ENCODE measurements at regions not wholly inside any gene's neighbourhood (a gene's known extent, or its start where the extent isn't known, plus 50 kb on each side); places are given as distances from the start of the nearest gene placed in this dataset.

DNA sequence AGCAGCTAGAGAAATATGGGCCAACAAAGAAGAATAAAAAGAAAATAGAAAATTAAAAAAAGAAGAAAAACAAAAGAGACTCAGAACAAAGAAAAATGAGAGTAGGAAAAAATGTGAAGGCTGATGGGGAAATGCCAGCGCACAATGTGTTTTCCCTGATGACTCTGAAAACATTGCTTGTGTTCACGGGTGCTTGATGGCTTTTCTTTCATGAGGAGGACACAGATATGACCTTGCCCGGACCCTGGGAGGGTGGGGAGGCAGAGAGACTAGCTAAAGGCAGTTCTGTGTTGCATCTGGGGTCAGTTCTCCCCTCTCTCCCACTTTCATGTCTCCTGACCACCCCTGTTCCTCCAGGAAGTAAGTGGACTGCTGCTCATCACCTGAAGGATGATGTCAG lies 125.9 kb downstream of the MOBP start:
- TF ChIP-seq SMC3 (IDR thresholded peaks at IDR 0.05; ENCODE audit: low read depth, low read length) (no peak), MAZ (IDR thresholded peaks at IDR 0.05; ENCODE audit: borderline replicate concordance, low read depth, low read length) (no peak), RFX5 (IDR thresholded peaks at IDR 0.05; ENCODE audit: low read depth, low read length) (no peak), NFE2L2 (IDR thresholded peaks at IDR 0.05; ENCODE audit: low read depth, low read length) (no peak), POLR2A (IDR thresholded peaks at IDR 0.05; ENCODE audit: low read depth, low read length) (no peak), FOS (IDR thresholded peaks at IDR 0.05; ENCODE audit: low read depth, low read length) (no peak), RCOR1 (IDR thresholded peaks at IDR 0.05; ENCODE audit: insufficient replicate concordance, low read length) (no peak), CEBPB (IDR thresholded peaks at IDR 0.05; ENCODE audit: low read depth, low read length) (no peak), MXI1 (IDR thresholded peaks at IDR 0.05; ENCODE audit: borderline replicate concordance, low read depth, low read length) (no peak), CHD1 (IDR thresholded peaks at IDR 0.05; ENCODE audit: low read depth, low read length) (no peak), RAD21 (IDR thresholded peaks at IDR 0.05; ENCODE audit: low read length) (no peak)
- TF ChIP-seq, protein P1, sequence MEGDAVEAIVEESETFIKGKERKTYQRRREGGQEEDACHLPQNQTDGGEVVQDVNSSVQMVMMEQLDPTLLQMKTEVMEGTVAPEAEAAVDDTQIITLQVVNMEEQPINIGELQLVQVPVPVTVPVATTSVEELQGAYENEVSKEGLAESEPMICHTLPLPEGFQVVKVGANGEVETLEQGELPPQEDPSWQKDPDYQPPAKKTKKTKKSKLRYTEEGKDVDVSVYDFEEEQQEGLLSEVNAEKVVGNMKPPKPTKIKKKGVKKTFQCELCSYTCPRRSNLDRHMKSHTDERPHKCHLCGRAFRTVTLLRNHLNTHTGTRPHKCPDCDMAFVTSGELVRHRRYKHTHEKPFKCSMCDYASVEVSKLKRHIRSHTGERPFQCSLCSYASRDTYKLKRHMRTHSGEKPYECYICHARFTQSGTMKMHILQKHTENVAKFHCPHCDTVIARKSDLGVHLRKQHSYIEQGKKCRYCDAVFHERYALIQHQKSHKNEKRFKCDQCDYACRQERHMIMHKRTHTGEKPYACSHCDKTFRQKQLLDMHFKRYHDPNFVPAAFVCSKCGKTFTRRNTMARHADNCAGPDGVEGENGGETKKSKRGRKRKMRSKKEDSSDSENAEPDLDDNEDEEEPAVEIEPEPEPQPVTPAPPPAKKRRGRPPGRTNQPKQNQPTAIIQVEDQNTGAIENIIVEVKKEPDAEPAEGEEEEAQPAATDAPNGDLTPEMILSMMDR (conservative IDR thresholded peaks at IDR 0.05; ENCODE audit: low read depth, low read length): no peak
- TF ChIP-seq, protein P2, sequence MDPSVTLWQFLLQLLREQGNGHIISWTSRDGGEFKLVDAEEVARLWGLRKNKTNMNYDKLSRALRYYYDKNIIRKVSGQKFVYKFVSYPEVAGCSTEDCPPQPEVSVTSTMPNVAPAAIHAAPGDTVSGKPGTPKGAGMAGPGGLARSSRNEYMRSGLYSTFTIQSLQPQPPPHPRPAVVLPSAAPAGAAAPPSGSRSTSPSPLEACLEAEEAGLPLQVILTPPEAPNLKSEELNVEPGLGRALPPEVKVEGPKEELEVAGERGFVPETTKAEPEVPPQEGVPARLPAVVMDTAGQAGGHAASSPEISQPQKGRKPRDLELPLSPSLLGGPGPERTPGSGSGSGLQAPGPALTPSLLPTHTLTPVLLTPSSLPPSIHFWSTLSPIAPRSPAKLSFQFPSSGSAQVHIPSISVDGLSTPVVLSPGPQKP (IDR thresholded peaks at IDR 0.05; ENCODE audit: borderline replicate concordance, low read depth, low read length): no peak
- H2AK5ac ChIP-seq (ENCODE audit: low read depth, low read length): no peak overlapping the region
- H3K9me1 ChIP-seq (ENCODE audit: insufficient read depth, low read length): no peaks in the 10 kb centered on the region
- H3K4me2 ChIP-seq (ENCODE audit: low read depth, low read length): no peak overlapping the region
- H2BK15ac ChIP-seq (ENCODE audit: low read depth, low read length): no peak overlapping the region
- intact Hi-C loops (cut with micrococcal nuclease) (no loop called here), in situ Hi-C loops (cut with MboI; ENCODE audit: low sequenced_read_pairs) (no loop called here), dilution Hi-C loops (cut with HindIII; ENCODE audit: low sequenced_read_pairs, unreplicated experiment) (no loop called here)
- H3K27ac ChIP-seq (ENCODE audit: insufficient read depth, low read length): no peak overlapping the region
- H3K9me3 ChIP-seq (ENCODE audit: control insufficient read depth, insufficient read depth, low read length): peaks cover 5% of the 10 kb centered on the region; the same call in 1 of the 2 replicates
- H2AFZ ChIP-seq (replicated peaks; ENCODE audit: low read length, poor library complexity): no peak overlapping the region
- H3K4me1 ChIP-seq (ENCODE audit: control insufficient read depth, insufficient read depth, low read length): no peaks in the 10 kb centered on the region
- no peak overlapping the region for H3K9ac ChIP-seq (ENCODE audit: low read depth, low read length)
- no peaks in the 10 kb centered on the region for H3K79me1 ChIP-seq (ENCODE audit: low read depth in 1 of 2, low read length in 2 of 2)
- H4K20me1 ChIP-seq (ENCODE audit: insufficient read depth, low read length): no peaks in the 10 kb centered on the region
- H2AK9ac ChIP-seq (replicated peaks; ENCODE audit: low read depth, low read length, poor library complexity): no peak overlapping the region
- ChIA-PET POLR2A (ENCODE audit: unreplicated experiment) (no interaction called here), CTCF (no interaction called here)
- ATAC-seq (ENCODE audit: low read depth): no peak
- H3K18ac ChIP-seq (ENCODE audit: low read depth, low read length): no peak overlapping the region
- no peaks in the 10 kb centered on the region for H3K27me3 ChIP-seq (ENCODE audit: control insufficient read depth, insufficient read depth, low read length)
- BruUV-seq (replicated peaks): no TSS peak
- H3K36me3 ChIP-seq (ENCODE audit: control insufficient read depth, insufficient read depth, low read length): no peaks in the 10 kb centered on the region
- no peak overlapping the region for H3K4ac ChIP-seq (ENCODE audit: low read depth, low read length)
- no peak overlapping the region for H4K5ac ChIP-seq (ENCODE audit: low read depth, low read length)
- no peak overlapping the region for H2BK5ac ChIP-seq (ENCODE audit: low read depth, low read length, poor library complexity, severe bottlenecking)
- H3K23ac ChIP-seq (ENCODE audit: low read depth, low read length): no peak overlapping the region
- H2BK120ac ChIP-seq (ENCODE audit: low read depth, low read length): no peak overlapping the region
- no CpG with 5 or more reads among the region's 3 CpGs for WGBS, 2 experiments (ENCODE audit: extremely low coverage in 2 of 2, insufficient read length in 1 of 2)
- no peak overlapping the region for H3K4me3 ChIP-seq (ENCODE audit: insufficient read depth, low read depth, low read length)
- H3K56ac ChIP-seq (ENCODE audit: extremely low read depth, insufficient read depth, low read length): no peak overlapping the region
- DNase-seq: no peak
- no peak overlapping the region for H3K14ac ChIP-seq (replicated peaks; ENCODE audit: low read depth, low read length)
- H4K91ac ChIP-seq (ENCODE audit: insufficient read depth, low read depth, low read length): no peak overlapping the region
- H2BK20ac ChIP-seq (ENCODE audit: low read depth, low read length): no peak overlapping the region
- no peak overlapping the region for H4K8ac ChIP-seq (ENCODE audit: low read depth in 2 of 2, low read length in 2 of 2)

Measured in IMR-90 (cell line).